ENCODE measurements at regions not wholly inside any gene's neighbourhood (a gene's known extent, or its start where the extent isn't known, plus 50 kb on each side); places are given as distances from the start of the nearest gene placed in this dataset.
A peak's percentile ranks its signal among the peaks of the same experiment; 100 is the strongest.

DNA sequence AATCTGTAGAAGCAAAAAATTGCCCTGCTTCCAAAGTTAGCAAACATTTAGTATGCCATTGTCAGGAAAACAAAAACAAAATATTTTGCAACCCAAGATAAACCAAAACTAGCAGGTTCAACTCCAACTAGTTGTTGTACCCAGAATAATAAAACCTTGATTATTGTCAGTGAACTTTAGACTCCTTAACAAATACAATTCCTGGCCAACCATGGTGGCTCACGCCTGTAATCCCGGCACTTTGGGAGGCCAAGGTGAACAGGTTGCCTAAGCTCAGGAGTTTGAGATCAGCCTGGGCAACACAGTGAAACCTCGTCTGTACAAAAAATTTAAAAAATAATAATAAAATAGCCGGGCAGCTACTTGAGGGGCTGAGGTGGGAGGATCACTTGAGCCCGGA lies 53.6 kb upstream of the EPCAM start:
- no peak for DNase-seq (ENCODE audit: low spot score)

DNA sequence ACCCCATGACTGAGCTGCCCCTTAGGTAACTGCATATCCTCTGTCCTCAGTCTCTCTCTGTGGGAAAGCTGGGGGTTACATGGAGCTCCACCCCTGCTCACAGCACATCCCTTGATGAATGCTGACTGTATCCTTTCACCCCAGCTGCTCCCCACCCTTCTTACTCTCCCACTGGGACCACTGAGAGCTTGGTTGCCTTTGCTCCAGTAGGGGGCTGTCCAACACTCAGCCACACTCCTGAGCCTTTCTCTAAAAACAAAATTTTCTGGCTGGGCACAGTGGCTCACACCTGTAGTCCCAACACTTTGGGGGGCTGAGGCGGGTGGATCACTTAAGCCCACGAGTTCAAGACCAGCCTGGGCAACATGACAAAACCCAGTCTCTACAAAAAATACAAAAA lies 55.4 kb upstream of the EPCAM start:
- no peak for DNase-seq (ENCODE audit: low spot score)

DNA sequence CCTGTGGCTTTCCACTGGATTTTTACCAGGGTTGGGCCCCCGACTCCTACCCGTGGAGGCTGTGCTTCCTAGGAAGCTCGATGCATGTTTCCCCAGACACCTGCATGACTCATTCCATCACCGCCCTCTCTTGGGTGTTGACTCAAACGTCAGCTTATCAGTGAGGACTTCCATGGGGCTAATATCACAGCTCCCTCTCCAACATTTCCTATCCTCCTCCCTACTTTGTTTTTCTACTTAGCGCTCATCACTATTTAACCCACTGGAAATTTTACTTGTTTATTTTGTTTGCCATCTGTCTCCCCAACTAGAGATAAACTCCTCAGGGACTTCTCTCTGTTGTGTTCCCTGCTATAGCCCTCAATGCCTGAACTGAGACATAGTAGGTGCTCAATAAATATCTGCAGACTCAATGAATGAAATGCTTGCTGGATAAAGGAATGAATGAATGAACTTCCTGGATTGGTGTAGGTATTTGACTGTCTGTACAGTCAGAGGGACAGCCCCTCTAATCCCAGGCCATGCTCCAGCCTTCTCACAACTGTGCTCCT lies 55.9 kb upstream of the EPCAM start:
- DNase-seq (ENCODE audit: low spot score) = peak; percentile 73

DNA sequence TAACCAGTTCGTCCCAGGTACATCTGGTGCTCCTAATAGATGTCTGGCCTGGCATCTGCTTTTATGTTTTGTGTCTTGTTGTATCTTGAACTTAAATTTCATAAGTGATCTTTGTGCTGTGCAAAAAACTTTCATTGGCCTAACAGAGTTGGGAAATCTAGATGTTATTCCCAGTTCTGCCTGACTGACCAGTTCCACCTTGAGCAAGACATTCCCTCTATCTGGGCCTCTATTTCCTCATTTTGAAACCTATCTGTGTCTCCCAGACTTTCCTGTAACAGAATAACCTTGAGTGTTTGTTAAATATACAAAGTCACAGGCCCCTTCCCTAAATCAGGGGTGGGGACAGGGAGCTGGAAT lies 56.6 kb upstream of the EPCAM start:
- DNase-seq (ENCODE audit: low spot score) = no peak

DNA sequence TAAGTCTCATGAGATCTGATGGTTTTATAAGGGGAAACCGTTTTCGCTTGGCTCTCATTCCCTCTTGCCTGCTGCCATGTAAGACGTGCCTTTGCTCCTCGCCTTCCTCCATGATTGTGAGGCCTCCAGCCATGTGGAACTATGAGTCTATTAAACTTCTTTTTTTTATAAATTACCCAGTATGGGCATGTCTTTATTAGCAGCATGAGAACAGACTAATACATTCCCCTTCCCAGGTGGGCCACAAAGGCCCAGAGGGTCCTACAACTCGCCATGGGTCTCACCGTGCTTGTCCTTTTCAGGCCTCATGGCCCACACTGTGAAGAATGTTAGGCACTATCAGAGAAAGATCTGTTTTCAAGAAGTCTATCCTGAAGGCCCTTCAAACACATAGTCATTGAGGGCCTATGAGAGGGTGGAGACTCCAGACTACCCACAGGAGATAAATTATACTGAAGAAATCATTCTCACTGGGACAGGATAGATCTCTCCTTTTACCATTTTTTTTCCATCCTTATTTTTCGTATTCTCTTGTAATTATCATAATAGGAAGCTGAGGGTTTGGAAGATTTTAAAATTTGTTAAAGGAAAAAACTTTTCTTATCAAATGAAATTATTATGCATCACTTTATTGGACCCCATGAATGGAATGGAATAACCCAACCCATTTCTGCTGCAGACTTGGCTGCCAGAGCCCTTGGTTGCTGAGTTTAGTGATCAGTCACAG lies 57.2 kb upstream of the EPCAM start:
- DNase-seq (ENCODE audit: low spot score) = no peak

DNA sequence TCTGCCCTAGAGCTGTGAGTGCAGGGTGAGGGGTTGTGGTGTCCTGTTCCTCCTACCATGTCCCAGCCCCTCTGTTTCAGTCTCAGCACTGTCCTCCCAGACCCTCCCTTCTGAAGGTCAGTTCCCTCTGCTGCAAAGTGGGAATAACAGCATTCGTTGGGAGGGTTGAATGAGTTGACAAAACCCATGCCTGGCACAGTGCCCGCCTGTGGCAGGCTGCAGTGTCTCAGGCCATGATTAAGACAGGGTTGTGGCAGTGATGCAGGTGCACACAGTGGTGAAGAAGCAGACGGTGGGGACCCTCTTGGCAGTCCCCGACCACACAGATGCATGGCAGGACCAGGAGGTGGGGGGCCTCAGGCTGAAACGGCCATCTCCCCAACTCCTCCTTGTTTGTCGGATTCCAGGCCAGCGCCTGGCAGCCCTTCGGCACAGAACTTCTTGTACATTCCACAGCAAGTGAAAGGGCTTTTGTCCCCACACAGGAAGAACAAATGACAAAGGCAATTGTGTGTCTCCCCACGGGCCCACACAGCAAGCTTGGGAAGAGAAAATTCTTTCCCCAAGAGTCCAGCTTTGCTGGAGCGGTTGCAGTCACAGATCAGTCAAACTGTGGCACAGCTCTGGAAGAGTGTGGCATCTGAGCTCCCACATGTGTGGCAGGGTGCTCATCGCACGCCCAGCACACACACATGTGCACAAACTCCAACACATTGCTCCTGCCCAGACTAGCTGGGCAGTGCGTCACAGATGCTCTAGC lies 58.1 kb upstream of the EPCAM start:
- DNase-seq (ENCODE audit: low spot score) = peak; percentile 88

DNA sequence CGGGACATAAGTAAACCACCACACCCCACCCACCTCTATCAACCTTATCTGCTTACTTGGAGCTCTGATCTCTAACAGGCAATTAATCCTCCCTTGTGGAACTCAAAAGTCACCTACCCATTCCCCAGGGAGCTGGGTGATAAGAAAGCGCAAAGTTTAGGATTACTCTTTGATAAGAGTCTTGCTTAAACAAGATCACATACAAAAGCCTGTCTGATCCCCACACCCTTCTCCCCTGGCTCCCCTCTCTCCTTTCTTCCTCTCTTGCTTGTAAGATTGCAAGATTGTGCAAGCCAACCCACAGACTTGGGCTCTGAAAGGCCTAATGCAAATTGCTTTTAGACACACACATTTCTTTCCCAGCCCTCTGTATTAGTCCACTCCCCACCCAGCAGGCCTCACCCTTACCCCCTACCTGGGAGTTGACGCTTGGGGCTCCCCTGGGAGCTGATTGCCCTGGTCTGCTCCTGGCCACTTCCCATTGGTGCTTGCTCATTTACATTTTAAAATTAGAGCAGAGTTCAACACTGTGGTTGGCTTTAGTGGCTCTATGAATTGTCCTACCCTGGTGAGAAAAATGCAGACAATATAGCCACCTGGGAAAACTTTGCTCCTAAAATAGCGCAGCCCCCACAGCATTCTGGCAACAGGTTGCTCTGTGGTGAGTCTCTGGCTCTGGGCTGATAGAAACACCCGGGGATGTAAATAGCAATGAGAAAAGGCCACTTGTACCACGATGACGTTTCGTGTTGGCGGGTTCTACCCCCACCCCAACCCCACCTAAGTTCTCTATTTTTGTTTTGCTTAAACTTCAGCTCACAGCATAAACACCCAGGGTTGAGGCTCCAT lies 58.9 kb upstream of the EPCAM start:
- DNase-seq (ENCODE audit: low spot score) = no peak

DNA sequence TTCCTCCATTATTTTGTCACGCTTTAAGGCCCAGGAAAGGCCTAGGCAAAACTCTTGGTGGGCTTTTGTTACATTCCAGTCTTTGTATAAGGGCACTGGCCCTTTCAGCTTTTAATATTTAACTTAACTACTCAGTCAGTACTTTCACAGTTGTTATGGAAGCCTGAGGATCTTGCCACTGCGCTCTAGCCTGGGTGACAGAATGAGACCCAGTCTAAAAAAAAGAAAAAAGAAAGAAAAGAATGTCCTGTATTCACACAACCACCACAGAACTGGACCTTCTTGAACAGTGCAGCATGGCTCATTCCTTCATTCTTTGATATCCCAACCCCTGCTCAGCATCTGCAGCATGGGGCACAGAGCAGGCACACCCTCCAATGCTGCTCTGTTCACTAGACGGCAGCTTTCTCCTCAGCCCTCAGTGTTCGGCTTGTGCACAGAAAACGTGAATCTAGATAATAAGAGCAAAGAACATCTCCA lies 59.6 kb upstream of the EPCAM start:
- peak; percentile 63 for DNase-seq (ENCODE audit: low spot score)

DNA sequence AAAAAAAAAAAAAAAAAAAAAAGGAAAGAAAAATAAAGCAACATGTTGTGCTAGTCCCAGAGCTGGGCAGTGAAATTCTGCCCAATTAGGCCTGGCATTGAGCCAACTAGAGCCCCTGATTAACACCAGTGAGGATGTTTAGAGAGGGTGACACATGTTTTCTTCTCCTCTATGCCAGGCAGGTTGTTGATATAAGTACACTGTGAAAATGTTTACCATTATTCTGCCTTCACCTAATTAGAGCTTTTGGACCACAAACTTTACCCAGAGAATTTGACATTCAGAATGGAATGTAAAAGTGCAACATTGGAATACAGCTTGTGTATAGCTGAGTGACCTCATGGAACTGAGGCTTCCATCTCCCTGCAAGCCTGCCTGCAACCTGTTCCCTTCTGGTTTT lies 62.0 kb upstream of the EPCAM start:
- peak; percentile 70 for DNase-seq (ENCODE audit: low spot score)

DNA sequence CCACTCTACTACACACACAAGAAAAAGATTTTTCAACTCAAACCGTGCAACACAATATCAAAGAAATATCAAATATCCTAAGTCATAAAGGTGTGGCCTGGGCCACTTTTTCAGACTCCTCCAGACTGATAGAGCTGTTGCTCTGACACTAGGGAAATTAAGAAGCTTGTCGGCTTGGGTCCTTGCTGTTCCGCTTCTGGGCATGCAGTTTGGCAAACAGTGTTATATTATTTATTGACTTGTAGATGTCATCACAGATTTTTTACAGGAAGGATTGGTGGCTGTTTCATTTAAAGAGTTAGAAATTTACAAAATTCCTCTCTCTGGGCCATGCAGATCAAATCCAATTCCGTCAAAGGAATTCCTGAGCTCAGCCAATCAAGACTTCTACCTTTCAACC lies 64.5 kb upstream of the EPCAM start:
- no peak for DNase-seq (ENCODE audit: low spot score)

DNA sequence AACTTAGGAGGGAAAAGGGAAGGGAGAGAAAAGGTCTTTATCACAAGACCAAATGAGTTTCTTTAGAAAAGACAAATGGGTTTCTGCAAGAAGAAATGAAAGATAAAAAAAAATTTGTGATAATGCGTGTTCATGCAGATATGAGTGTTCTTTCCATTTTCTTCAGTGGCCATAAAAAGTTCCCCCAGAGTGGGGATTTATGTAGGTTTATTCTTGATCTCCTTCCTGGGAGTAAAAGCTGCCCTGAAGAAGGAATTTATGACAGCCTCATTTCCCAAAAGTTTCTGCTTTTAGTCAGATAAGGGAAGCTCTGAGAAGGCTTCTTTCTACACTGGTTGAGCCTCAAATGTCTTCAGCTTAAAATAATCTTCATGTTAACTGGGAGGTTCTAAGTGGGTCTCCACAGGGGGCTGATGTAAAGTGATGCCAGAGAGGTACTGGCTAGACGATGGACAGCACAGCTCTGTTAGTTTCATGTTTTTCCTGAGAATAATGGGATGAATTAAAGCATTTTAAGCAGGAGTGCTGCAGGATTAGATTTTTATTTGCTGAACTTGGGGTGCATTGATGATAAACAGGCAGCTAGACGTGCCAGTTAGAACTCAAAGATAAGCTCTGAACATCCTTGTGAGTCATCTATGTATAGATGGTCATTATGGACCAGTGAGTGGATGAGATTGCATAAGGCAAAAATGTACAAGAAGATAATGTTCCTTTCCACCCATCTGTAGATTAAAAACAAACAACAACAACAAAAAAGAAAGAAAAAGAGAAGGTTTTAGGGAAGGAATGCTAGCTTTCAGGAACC lies 65.6 kb upstream of the EPCAM start:
- DNase-seq (ENCODE audit: low spot score) = peak; percentile 52

DNA sequence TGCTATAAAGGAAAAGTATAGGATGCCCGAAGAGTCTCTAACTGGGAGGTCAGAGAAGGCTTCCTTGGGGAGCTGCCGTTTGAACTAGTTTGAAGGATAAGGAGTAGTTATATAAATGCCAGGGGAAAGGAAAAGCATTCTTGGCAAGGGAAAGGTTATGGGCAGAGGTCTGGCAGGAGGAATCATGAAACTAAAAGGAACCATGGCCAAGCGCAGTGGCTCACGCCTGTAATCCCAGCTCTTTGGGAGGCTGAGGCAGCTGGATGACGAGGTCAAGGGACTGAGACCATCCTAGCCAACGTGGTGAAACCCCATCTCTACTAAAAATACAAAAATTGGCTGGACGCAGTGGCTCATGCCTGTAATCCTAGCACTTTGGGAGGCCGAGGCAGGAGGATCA lies 66.8 kb upstream of the EPCAM start:
- no peak for DNase-seq (ENCODE audit: low spot score)

DNA sequence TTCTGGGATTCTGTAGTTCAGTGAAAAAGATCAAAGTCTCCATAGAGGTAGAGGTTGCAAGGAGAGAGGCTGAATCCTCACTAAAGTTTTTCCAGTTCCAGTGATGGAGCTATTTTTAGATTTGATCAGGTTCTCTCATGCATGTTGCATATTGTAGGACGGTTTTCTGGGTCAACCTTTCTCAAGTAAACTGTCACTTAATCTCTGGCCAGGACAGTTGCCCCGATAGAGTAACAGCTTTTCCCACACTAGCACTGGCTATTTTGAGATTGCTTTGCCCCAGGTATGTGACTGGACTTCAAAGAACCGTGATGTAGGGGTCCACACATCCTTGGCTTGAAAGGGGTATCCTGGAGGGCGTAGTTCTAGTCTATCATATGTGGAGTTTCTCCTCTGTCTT lies 67.4 kb upstream of the EPCAM start:
- DNase-seq (ENCODE audit: low spot score) = no peak

DNA sequence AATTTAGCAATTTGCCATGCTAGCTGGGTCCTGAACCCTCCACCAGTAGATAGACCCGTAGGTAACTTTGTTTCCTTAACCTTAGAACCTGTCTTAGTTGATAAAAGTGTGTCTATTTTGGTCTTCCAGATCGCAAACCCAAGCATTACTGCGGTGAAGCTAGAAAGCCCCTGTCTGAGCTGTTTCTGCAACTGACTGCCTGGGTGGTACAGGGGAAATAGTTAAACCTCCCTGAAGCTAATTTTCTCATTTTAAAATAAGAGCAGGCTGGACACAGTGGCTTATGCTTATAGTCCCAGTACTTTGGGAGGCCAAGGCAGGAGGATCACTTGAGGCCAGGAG lies 67.9 kb upstream of the EPCAM start:
- no peak for DNase-seq (ENCODE audit: low spot score)

DNA sequence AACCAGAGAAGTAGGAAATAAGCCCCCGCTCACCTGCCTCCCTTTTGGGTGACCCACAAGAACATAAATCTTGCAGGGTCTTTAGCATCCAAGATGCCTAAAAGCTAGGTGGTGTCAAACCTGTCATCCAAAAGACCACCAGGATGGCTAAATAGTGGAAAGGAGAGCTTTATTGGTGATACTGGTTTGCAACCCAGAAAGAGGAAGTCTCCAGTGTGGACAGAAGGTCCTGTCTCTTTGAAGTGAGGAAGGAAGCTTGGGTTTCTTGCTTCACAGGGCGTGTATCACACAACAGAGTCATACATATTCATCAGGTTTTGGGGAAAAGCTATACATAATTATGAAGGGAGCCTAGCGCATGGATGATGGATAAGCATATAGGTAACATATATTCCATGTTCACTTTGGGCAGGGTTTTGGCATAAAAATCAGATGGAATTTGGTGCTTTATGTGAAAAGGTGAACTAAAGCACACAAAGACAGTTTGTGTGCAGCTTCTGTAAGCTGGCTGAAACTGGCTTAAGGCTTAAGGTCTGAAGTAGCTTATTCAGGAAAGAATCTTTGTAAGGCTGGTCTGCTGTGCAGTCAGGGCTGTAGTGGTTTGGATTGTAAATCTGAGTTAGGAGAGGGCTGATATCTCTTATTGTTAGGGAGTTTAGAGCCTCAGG lies 68.4 kb upstream of the EPCAM start:
- no peak for DNase-seq (ENCODE audit: low spot score)

DNA sequence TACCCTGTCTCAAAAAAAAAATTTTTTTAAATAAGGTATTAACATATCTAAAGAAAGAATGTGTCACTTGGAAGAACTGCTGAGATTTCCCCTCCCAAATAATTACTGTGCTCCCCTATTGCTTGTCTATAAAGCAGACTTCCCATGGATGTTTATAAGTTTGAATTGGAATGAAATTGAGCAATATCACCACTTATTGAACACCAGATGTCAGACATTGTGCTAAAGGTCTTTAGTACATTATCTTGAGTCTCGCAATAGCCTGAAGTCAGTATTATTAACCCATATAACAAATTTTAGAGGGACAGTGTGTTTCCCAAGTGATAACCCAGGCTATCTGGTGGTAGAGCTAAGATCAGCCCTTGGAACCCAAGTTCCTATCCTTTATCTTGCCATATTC lies 69.0 kb upstream of the EPCAM start:
- no peak for DNase-seq (ENCODE audit: low spot score)

DNA sequence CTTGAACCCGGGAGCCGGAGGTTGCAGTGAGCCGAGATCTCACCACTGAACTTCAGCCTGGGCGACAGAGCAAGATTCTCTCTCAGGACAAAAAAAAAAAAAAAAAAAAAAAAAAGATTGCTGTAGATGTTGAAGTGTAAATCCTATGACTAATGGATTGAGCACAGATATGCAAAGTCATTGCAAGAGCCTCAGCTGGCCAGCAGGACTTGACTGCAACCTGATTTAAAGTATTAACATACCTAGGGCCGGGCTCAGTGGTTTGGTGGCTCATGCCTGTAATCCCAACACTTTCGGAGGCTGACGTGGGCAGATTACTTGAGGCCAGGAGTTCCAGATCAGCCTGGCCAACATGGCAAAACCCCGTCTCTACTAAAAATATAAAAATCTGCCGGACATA lies 69.6 kb upstream of the EPCAM start:
- DNase-seq (ENCODE audit: low spot score) = peak; percentile 53

DNA sequence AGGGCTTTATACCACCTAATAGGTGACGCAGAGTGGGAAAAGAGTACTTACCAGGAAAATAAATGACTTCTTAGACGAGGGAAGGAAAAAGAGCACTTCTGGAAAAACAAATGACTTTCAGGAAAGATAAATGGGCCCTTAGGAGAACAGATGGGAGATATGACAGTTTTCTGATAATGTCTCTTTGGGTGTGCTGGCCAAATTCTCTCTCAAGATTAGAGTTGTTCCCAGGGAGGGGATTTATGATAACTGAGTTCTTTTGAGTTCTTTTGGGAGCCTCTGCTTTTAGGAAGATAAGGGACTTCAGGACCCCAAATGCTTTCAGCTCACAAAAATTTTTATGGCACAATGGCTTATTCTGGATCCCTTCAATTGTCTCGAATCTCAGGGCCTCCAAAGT lies 70.3 kb upstream of the EPCAM start:
- DNase-seq (ENCODE audit: low spot score) = no peak

DNA sequence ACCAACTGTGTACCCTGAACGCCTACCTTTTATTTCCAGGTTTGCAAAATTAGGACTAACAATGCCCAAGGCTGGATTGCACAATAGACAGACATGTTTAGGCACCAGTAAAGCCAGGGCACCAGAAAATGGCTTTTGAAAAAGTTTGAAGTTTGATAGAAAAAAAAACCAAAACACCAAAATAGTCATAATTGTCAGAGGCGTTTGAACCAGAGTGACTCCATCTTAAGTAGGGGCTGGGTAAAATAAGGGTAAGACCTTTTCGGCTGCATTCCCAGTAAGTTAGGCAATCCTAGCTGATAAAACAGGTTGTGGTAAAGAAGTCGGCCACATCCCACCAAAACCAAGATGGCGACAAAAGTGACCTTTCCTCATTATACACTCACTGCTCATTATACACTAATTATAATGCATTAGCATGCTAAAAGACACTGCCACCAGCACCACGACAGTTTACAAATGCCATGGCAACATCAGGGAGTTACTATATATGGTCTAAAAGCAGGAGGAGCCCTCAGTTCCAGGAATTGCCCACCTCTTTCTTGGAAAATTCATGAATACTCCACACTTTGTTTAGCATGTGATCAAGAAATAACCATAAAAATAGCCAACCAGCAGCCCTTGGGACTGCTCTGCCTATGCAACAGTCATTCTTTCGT lies 71.2 kb upstream of the EPCAM start:
- DNase-seq (ENCODE audit: low spot score) = no peak

DNA sequence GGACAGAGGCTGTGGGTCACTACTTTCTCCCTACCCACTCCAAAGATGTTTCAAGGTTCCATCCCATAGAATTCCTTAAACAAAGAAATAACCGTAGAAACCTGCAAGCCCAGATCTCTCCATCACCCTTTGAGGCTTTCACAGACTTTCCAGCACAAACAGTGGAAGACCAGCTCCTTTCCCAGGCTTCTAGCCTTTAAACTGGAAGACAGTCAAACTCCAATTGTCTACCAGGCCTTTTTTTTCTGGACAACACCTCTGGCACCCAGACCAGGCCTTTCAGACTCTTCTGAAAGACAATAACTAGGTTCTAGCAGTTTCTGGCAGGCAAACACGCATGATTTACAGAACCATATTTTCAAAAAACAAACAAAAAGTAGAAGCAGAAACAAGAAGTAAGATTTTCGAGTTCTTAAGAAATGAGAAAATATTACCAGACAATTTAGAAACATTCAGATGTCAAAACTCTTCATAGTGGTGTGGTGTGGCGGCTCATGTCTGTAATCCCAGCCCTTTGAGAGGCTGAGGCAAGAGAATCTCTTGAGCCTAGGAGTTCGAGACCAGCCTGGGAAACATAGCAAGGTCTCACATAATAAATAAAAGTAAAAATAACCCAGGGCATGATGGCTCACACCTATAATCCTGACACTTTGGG lies 73.0 kb upstream of the EPCAM start:
- no peak for DNase-seq (ENCODE audit: low spot score)

All from hematopoietic multipotent progenitor cell treated with erythropoietin and hydrocortisone succinate and interleukin-3 and kit ligand, for 17 days (in vitro differentiated cells).